Spleen (tissue), 11 donors: ENCODE measurements at regions not wholly inside any gene's neighbourhood (a gene's known extent, or its start where the extent isn't known, plus 50 kb on each side); places are given as distances from the start of the nearest gene placed in this dataset.
"Not testable (repeated sequence)": the region's sequence is repeated elsewhere in the genome, so short reads cannot be mapped to it uniquely, and the experiment has no call there.

Experiments used
- DNase-seq: peaks from one replicate; pipeline ENCODE4 v3.0.0-alpha.2; 2020
- H3K27ac ChIP-seq, 8 donors: fragments of 200-600 bp; sonication (generic) in 7 of 8; 1 replicate in 4 of 8; 2 replicates in 4 of 8; pipeline versions ENCODE4 v1.5.0 to v1.8.0; 2016 to 2021; ENCODE audit warnings: inconsistent platforms in 4 of 8, mild to moderate bottlenecking in 4 of 8, moderate library complexity in 1 of 8
- H3K27me3 ChIP-seq, 7 donors: fragments of 200-600 bp; sonication (generic) in 6 of 7; replicated peaks in 1 of 7; 1 replicate in 4 of 7; 2 replicates in 3 of 7; pipeline versions ENCODE4 v1.5.0 to v1.8.0; 2016 to 2021; ENCODE audit warnings: inconsistent platforms in 3 of 7, mild to moderate bottlenecking in 1 of 7
- H3K36me3 ChIP-seq, 6 donors: fragments of 200-600 bp; sonication (generic) in 5 of 6; 1 replicate in 4 of 6; 2 replicates in 2 of 6; pipeline versions ENCODE4 v1.5.0 to v1.8.0; 2016 to 2021; ENCODE audit warnings: inconsistent platforms in 2 of 6
- H3K4me1 ChIP-seq, 6 donors: fragments of 200-600 bp; sonication (generic) in 5 of 6; 1 replicate in 3 of 6; 2 replicates in 3 of 6; pipeline versions ENCODE4 v1.5.0 to v1.8.0; 2016 to 2021; ENCODE audit warnings: inconsistent platforms in 3 of 6
- H3K4me3 ChIP-seq, 8 donors: fragments of 200-600 bp; sonication (generic) in 7 of 8; 1 replicate in 4 of 8; 2 replicates in 4 of 8; pipeline versions ENCODE4 v1.5.0 to v1.8.0; 2016 to 2021; ENCODE audit warnings: inconsistent platforms in 4 of 8, mild to moderate bottlenecking in 4 of 8, moderate library complexity in 2 of 8
- H3K9me3 ChIP-seq, 8 donors: fragments of 200-600 bp; sonication (generic) in 7 of 8; 1 replicate in 4 of 8; 2 replicates in 4 of 8; pipeline versions ENCODE4 v1.5.0 to v1.8.0; 2016 to 2021; ENCODE audit warnings: inconsistent platforms in 4 of 8
- CTCF ChIP-seq, 11 experiments: fragments of 200-600 bp in 7 of 11; fragments of 450-650 bp in 4 of 11; sonication (generic) in 4 of 11; IDR thresholded peaks in 8 of 11; conservative IDR thresholded peaks in 3 of 11; 1 replicate in 7 of 11; 2 replicates in 4 of 11; pipeline versions ENCODE4 v1.4.0 to v1.8.0; 2016 to 2021; ENCODE audit warnings: antibody characterized with exemption in 11 of 11, inconsistent platforms in 4 of 11, mild to moderate bottlenecking in 1 of 11
- POLR2A ChIP-seq, 3 donors: fragments of 450-650 bp; IDR thresholded peaks; one replicate each; pipeline ENCODE4 v1.5.1; 2017; ENCODE audit warnings: antibody characterized with exemption in 3 of 3, mild to moderate bottlenecking in 1 of 3
- POLR2AphosphoS5 ChIP-seq, 3 donors: sonication (generic); formaldehyde crosslinking; IDR thresholded peaks; one replicate each; pipeline ENCODE4 v1.5.1; 2017; ENCODE audit warnings: antibody characterized with exemption in 3 of 3
- WGBS, 5 donors: extraction: QIAGEN DNeasy Blood & Tissue Kit in 3 of 5; methylation state at CpG; one replicate each; pipeline versions ENCODE4 v1.1.5 to v1.1.7; 2013 to 2018; 5-methylcytosine and 5-hydroxymethylcytosine counted together
- intact Hi-C: fragments of 100-400 bp; cut with DNase I; formaldehyde crosslinking; loops from one replicate; pipeline ENCODE4 v1.15.0; 2023; ENCODE audit warnings: low total_unique reads
- donor health status: healthy with polysubstance abuse.
- donor health status: DM: no; HTN: no; CAD: no; lungs with moderate emphysema.
- donor health status: DM: no; HTN: no; CAD: no.
- donor health status: Bipolar disorder and iron deficiency.
- donor health status: healthy.
- donor health status: DM: no; HTN: no; CAD: no.
- donor health status: DM: yes; HTN: yes; CAD: no.

GRCh38 chr6:151692216-151692615 lies 115.3 kb upstream of the ESR1 start:
- Histone ChIP-seq H3K9me3 (no peaks in the 10 kb centered on the region), H3K4me1 (peaks cover 0 to 32% (median 9%) of the 10 kb centered on the region in 6 donors), H3K27me3 (no peaks in the 10 kb centered on the region), H3K36me3 (no peaks in the 10 kb centered on the region), H3K27ac (peak overlapping the region in 1 of 8 donors; percentile 76), H3K4me3 (no peak overlapping the region)
- no peak for DNase-seq
- intact Hi-C loops = loop anchor here (10.0 kb wide), 1 partner anchor 433 kb away; no protein-coding TSS in a partner anchor
- 61 to 89% (median 69%) methylated on average over 4 of the region's 4 CpGs for WGBS, 5 donors
- TF ChIP-seq CTCF (IDR thresholded peaks at IDR 0.05 in 8 of 11, conservative IDR thresholded peaks at IDR 0.05 in 3 of 11) (no peak), POLR2A (IDR thresholded peaks at IDR 0.05) (no peak), POLR2AphosphoS5 (IDR thresholded peaks at IDR 0.05) (no peak)

- Histone ChIP-seq H3K4me1 (peaks cover 0 to 32% (median 9%) of the 10 kb centered on the region in 6 donors), H3K27ac (no peak overlapping the region), H3K36me3 (no peaks in the 10 kb centered on the region), H3K9me3 (no peaks in the 10 kb centered on the region), H3K27me3 (no peaks in the 10 kb centered on the region), H3K4me3 (no peak overlapping the region)
- no peak for TF ChIP-seq POLR2AphosphoS5 (IDR thresholded peaks at IDR 0.05)
- no peak for TF ChIP-seq CTCF (IDR thresholded peaks at IDR 0.05 in 8 of 11, conservative IDR thresholded peaks at IDR 0.05 in 3 of 11)
- no peak for TF ChIP-seq POLR2A (IDR thresholded peaks at IDR 0.05)
- intact Hi-C loops = loop anchor here (10.0 kb wide), 1 partner anchor 431 kb away; no protein-coding TSS in a partner anchor
- no peak for DNase-seq
- WGBS, 5 donors = 79 to 94% (median 87%) methylated on average over 5 of the region's 5 CpGs
Measured at GRCh38 chr6:151693366-151693765, 114.1 kb upstream of the ESR1 start.

GRCh38 chr6:151695156-151695555 lies 112.3 kb upstream of the ESR1 start:
- Histone ChIP-seq H3K27me3 (no peaks in the 10 kb centered on the region), H3K36me3 (no peaks in the 10 kb centered on the region), H3K4me3 (no peak overlapping the region), H3K9me3 (no peaks in the 10 kb centered on the region), H3K4me1 (peaks cover 0 to 24% (median 6%) of the 10 kb centered on the region in 6 donors), H3K27ac (no peak overlapping the region)
- TF ChIP-seq CTCF (IDR thresholded peaks at IDR 0.05 in 8 of 11, conservative IDR thresholded peaks at IDR 0.05 in 3 of 11) (no peak), POLR2AphosphoS5 (IDR thresholded peaks at IDR 0.05) (no peak), POLR2A (IDR thresholded peaks at IDR 0.05) (no peak)
- intact Hi-C loops = loop anchor here (10.0 kb wide), 1 partner anchor 430 kb away; no protein-coding TSS in a partner anchor
- DNase-seq = no peak

- H3K9me3 ChIP-seq, H3K4me3 ChIP-seq, H3K36me3 ChIP-seq, DNase-seq, H3K27me3 ChIP-seq, H3K27ac ChIP-seq: not testable (repeated sequence)
- WGBS, 5 donors = 93 to 98% (median 95%) methylated on average over 4 of the region's 4 CpGs
- H3K4me1 ChIP-seq = peaks cover 0 to 19% (median 2%) of the 10 kb centered on the region in 6 donors
- intact Hi-C loops = loop anchor here (10.0 kb wide), 1 partner anchor 428 kb away; no protein-coding TSS in a partner anchor
Measured at GRCh38 chr6:151696302-151696701, 111.2 kb upstream of the ESR1 start.
